ENCODE measurements at regions not wholly inside any gene's neighbourhood (a gene's known extent, or its start where the extent isn't known, plus 50 kb on each side); places are given as distances from the start of the nearest gene placed in this dataset.
"Not testable (repeated sequence)": the region's sequence is repeated elsewhere in the genome, so short reads cannot be mapped to it uniquely, and the experiment has no call there.

GRCh38 chr9:65426813-65427212 lies 141.8 kb upstream of the FOXD4L5 start:
- CTCF ChIA-PET (ENCODE audit: low intra/inter-chr PET ratio, low total read pairs); H3K36me3 ChIP-seq (replicated peaks in 1 of 2; ENCODE audit: control insufficient read depth in 1 of 2, insufficient read depth in 2 of 2, low read length in 2 of 2); ATAC-seq; POLR2A ChIA-PET; H3K27me3 ChIP-seq (ENCODE audit: control insufficient read depth in 1 of 2, insufficient read depth in 2 of 2, low read length in 2 of 2); H2AFZ ChIP-seq (ENCODE audit: low read length); H3K4me3 ChIP-seq (replicated peaks in 1 of 3; ENCODE audit: insufficient read depth in 1 of 3, low read depth in 2 of 3, low read length in 3 of 3); intact Hi-C loops (cut with micrococcal nuclease; ENCODE audit: unreplicated experiment); DNase-seq (ENCODE audit: low spot score); H3K9me3 ChIP-seq (ENCODE audit: low read length); BruUV-seq (replicated peaks); H3K4me1 ChIP-seq (ENCODE audit: insufficient read depth, low read length); H3K79me2 ChIP-seq (ENCODE audit: insufficient read depth, low read length); H3K27ac ChIP-seq (ENCODE audit: extremely low read length, insufficient read depth, low read length); in situ Hi-C loops (cut with HindIII; ENCODE audit: extremely low pct_ligation_motif_present, low pct_unique_long_range_greater_than_20kb); H3K9ac ChIP-seq (ENCODE audit: insufficient read depth, low read depth, low read length); FAIRE-seq; H3K4me2 ChIP-seq (ENCODE audit: low read depth, low read length); H4K20me1 ChIP-seq (ENCODE audit: insufficient read depth, low read length): not testable (repeated sequence)
- no CpG with 5 or more reads among the region's 10 CpGs for WGBS (ENCODE audit: low lambda C conversion rate)

DNA sequence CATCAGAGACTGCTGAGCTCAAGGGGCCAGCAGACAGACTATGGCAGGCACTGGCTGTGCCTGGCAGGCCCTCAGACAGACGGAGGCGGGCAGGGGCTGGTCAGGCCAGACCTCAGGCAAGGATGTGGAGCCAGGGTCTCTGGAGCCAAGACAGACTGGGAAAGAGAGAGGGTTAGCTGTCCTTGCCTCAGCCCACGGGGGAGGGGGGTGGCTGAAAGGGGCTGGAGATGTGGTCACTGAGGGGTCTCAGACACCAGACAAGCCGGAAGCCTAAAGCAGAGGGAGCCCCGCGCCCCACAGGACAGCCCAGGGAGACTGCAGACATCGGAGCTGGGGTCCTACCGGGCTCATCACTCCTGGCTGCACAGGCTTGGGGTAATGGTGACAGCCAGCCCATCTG lies 141.2 kb upstream of the FOXD4L5 start:
- no peaks in the 10 kb centered on the region for H3K9me3 ChIP-seq (ENCODE audit: low read length)
- ChIA-PET POLR2A (no interaction called here), CTCF (ENCODE audit: low intra/inter-chr PET ratio, low total read pairs) (no interaction called here)
- H3K4me3 ChIP-seq (replicated peaks in 1 of 3; ENCODE audit: insufficient read depth in 1 of 3, low read depth in 2 of 3, low read length in 3 of 3), result no peak overlapping the region
- no peaks in the 10 kb centered on the region for H3K27me3 ChIP-seq (ENCODE audit: control insufficient read depth in 1 of 2, insufficient read depth in 2 of 2, low read length in 2 of 2)
- H3K79me2 ChIP-seq (ENCODE audit: insufficient read depth, low read length), result no peaks in the 10 kb centered on the region
- no peak for ATAC-seq
- no peak overlapping the region for H3K4me2 ChIP-seq (ENCODE audit: low read depth, low read length)
- no peak overlapping the region for H3K27ac ChIP-seq (ENCODE audit: extremely low read length, insufficient read depth, low read length)
- intact Hi-C loops (cut with micrococcal nuclease; ENCODE audit: unreplicated experiment) (no loop called here), in situ Hi-C loops (cut with HindIII; ENCODE audit: extremely low pct_ligation_motif_present, low pct_unique_long_range_greater_than_20kb) (no loop called here)
- no peak overlapping the region for H3K9ac ChIP-seq (ENCODE audit: insufficient read depth, low read depth, low read length)
- no peaks in the 10 kb centered on the region for H3K36me3 ChIP-seq (replicated peaks in 1 of 2; ENCODE audit: control insufficient read depth in 1 of 2, insufficient read depth in 2 of 2, low read length in 2 of 2)
- no peak for DNase-seq (ENCODE audit: low spot score)
- BruUV-seq (replicated peaks), result no TSS peak
- 0% methylated on average over 1 of the region's 8 CpGs for WGBS (ENCODE audit: low lambda C conversion rate)
- no peak overlapping the region for H2AFZ ChIP-seq (ENCODE audit: low read length)
- TF ChIP-seq NFATC3 (CRISPR knock-in tag; IDR thresholded peaks at IDR 0.05) (no peak), SAFB2 (CRISPR knock-in tag; IDR thresholded peaks at IDR 0.05; ENCODE audit: borderline replicate concordance, low read depth) (no peak), ATF2 (CRISPR knock-in tag; IDR thresholded peaks at IDR 0.05) (no peak), KLF9 (CRISPR knock-in tag; IDR thresholded peaks at IDR 0.05; ENCODE audit: low read depth) (no peak), ZNF136 (CRISPR knock-in tag; IDR thresholded peaks at IDR 0.05; ENCODE audit: low read depth) (no peak), ZNF589 (CRISPR knock-in tag; conservative IDR thresholded peaks at IDR 0.05) (no peak), NFE2L2 (IDR thresholded peaks at IDR 0.05; ENCODE audit: low read length) (no peak), POLR2AphosphoS2 (IDR thresholded peaks at IDR 0.05; ENCODE audit: low read depth, low read length) (no peak), ARNTL (CRISPR knock-in tag; IDR thresholded peaks at IDR 0.05) (no peak)
- H3K4me1 ChIP-seq (ENCODE audit: insufficient read depth, low read length), result no peaks in the 10 kb centered on the region
- H4K20me1 ChIP-seq (ENCODE audit: insufficient read depth, low read length), result no peaks in the 10 kb centered on the region
- FAIRE-seq, result no peak

Measured in HepG2 (cell line).